Astrocyte of the spinal cord (primary cell): ENCODE measurements at regions not wholly inside any gene's neighbourhood (a gene's known extent, or its start where the extent isn't known, plus 50 kb on each side); places are given as distances from the start of the nearest gene placed in this dataset.
A peak's percentile ranks its signal among the peaks of the same experiment; 100 is the strongest.

Experiments used
- DNase-seq: peaks from one replicate; pipeline ENCODE4 v3.0.0; 2011; ENCODE audit warnings: low read depth, low spot score
- H3K4me3 ChIP-seq: 2 replicates; pipeline ENCODE4 v1.5.1; 2011; ENCODE audit warnings: low read depth, mild to moderate bottlenecking, low read length, moderate library complexity
- in situ Hi-C: cut with HindIII; loops from 2 replicates; pipeline ENCODE4 v1.10.0; 2017; ENCODE audit warnings: low sequenced_read_pairs
- TF ChIP-seq, protein P1 (sequence below): IDR thresholded peaks from 2 replicates; pipeline ENCODE4 v1.5.1; 2012; ENCODE audit warnings: low read depth, mild to moderate bottlenecking, low read length, inconsistent platforms

DNA sequence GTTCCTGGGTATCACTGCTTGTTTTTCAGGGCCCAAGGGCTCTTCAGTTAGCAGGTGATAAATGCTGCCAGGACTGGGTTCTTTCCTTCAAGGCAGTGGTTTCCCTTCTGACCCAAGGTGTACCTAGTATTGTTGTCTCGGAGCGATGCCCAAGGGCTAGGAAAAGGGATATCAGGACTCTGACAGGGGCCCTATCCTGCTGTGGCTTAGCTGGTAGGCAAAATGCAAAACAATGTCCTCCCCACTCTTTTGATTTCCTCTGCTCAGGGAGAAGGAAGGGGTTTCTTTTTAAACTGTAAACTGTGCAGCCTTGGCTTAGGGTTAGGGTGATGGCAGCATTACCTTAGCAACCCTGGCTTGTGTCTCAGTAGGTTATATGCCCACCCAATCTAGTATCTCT, 508.8 kb upstream of the CTNND2 start:
- DNase-seq = no peak
- in situ Hi-C loops = no loop called here
- H3K4me3 ChIP-seq = no peak overlapping the region
- TF ChIP-seq, protein P1, sequence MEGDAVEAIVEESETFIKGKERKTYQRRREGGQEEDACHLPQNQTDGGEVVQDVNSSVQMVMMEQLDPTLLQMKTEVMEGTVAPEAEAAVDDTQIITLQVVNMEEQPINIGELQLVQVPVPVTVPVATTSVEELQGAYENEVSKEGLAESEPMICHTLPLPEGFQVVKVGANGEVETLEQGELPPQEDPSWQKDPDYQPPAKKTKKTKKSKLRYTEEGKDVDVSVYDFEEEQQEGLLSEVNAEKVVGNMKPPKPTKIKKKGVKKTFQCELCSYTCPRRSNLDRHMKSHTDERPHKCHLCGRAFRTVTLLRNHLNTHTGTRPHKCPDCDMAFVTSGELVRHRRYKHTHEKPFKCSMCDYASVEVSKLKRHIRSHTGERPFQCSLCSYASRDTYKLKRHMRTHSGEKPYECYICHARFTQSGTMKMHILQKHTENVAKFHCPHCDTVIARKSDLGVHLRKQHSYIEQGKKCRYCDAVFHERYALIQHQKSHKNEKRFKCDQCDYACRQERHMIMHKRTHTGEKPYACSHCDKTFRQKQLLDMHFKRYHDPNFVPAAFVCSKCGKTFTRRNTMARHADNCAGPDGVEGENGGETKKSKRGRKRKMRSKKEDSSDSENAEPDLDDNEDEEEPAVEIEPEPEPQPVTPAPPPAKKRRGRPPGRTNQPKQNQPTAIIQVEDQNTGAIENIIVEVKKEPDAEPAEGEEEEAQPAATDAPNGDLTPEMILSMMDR = no peak

GRCh38 chr5:12399868-12400267, 495.6 kb upstream of the CTNND2 start:
- DNase-seq = no peak
- in situ Hi-C loops = no loop called here
- TF ChIP-seq, protein P1 = no peak
- H3K4me3 ChIP-seq = no peak overlapping the region

- peak; percentile 85 for DNase-seq
- in situ Hi-C loops = no loop called here
- H3K4me3 ChIP-seq = no peak overlapping the region
- TF ChIP-seq, protein P1 = no peak
These were observed 488.0 kb upstream of the CTNND2 start for GRCh38 chr5:12392246-12392645.

- DNase-seq = no peak
These were observed 480.8 kb upstream of the CTNND2 start for GRCh38 chr5:12385095-12385494.

DNA sequence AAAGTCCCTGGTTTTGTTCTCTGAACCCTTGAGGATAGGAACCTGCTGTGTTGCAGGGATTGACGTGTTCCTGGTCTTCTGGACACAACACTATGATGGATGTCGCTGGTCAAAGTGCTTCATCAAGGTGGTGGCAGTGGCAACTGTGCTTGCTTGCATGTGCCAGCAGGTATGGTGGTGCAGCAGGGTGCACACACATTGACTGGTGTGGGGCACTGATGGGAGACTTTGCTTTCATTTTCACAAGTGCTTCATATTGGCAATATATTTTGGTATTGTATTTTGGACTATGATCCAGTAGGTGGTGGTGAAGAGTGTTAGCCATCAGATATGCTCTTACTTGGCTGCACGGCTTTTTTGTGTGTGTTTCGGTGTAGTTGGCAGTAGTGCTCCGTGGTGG, 479.8 kb upstream of the CTNND2 start:
- in situ Hi-C loops = no loop called here
- no peak for DNase-seq

More at GRCh38 chr5:12385095-12385494, 480.8 kb upstream of the CTNND2 start:
- in situ Hi-C loops = no loop called here
- no peak overlapping the region for H3K4me3 ChIP-seq
- TF ChIP-seq, protein P1 = no peak

GRCh38 chr5:12367973-12368372, 463.7 kb upstream of the CTNND2 start:
- in situ Hi-C loops = no loop called here
- no peak overlapping the region for H3K4me3 ChIP-seq
- no peak for DNase-seq
- TF ChIP-seq, protein P1 = no peak

More for the DNA sequence above, 479.8 kb upstream of the CTNND2 start:
- H3K4me3 ChIP-seq = no peak overlapping the region
- TF ChIP-seq, protein P1 = no peak

- DNase-seq = no peak
- TF ChIP-seq, protein P1 = no peak
- H3K4me3 ChIP-seq = no peak overlapping the region
- in situ Hi-C loops = no loop called here
These were observed 456.0 kb upstream of the CTNND2 start for GRCh38 chr5:12360218-12360617.
